HEK293 (cell line): ENCODE measurements at regions not wholly inside any gene's neighbourhood (a gene's known extent, or its start where the extent isn't known, plus 50 kb on each side); places are given as distances from the start of the nearest gene placed in this dataset.

Source experiments
- CTCF ChIA-PET: fragments of 350-600 bp; formaldehyde crosslinking; extraction: SDS; loops from one replicate; lab custom pipeline; 2021; ENCODE audit warnings: antibody characterized with exemption; lab: Yijun Ruan, JAX
- POLR2A ChIA-PET: fragments of 300-600 bp; formaldehyde crosslinking; extraction: SDS; loops from one replicate; lab custom pipeline; 2020; ENCODE audit warnings: antibody characterized with exemption, inconsistent platforms; lab: Yijun Ruan, JAX
- H3K27ac ChIP-seq: fragments of 200-500 bp; sonication (Bioruptor generic); 2 replicates; pipeline ENCODE4 v1.5.1; 2014; ENCODE audit warnings: low read depth, low read length, control low read depth, inconsistent platforms; ENCODE audit errors: extremely low read depth
- H3K36me3 ChIP-seq, 2 experiments: fragments of 200-500 bp in 1 of 2; sonication (Bioruptor generic) in 1 of 2; 1 replicate in 1 of 2; 2 replicates in 1 of 2; pipeline ENCODE4 v1.5.1; 2014 to 2017; ENCODE audit warnings: inconsistent platforms in 2 of 2, low read length in 2 of 2; ENCODE audit not compliant: control insufficient read depth in 2 of 2, insufficient read depth in 1 of 2
- H3K4me1 ChIP-seq: fragments of 200-500 bp; sonication (Bioruptor generic); 2 replicates; pipeline ENCODE4 v1.5.1; 2014; ENCODE audit warnings: mild to moderate bottlenecking, low read length, inconsistent platforms; ENCODE audit not compliant: control insufficient read depth, insufficient read depth
- H3K4me3 ChIP-seq: 2 replicates; pipeline ENCODE4 v1.5.1; 2011; ENCODE audit warnings: low read depth, mild to moderate bottlenecking, control low read depth, low read length, moderate library complexity
- H3K9me3 ChIP-seq: fragments of 200-500 bp; sonication (Bioruptor generic); 2 replicates; pipeline ENCODE4 v1.5.1; 2014; ENCODE audit warnings: low read depth, low read length, inconsistent platforms; ENCODE audit not compliant: control insufficient read depth, insufficient read depth
- KLF10 ChIP-seq: fragments of 450-650 bp; IDR thresholded peaks from 2 replicates; pipeline ENCODE4 v1.5.1; 2018; ENCODE audit warnings: missing biosample characterization, mild to moderate bottlenecking, missing genetic modification characterization
- MEIS1 ChIP-seq: sonication (generic); formaldehyde crosslinking; IDR thresholded peaks from 2 replicates; pipeline ENCODE4 v1.8.1; 2022; ENCODE audit warnings: missing genetic modification reagents, mild to moderate bottlenecking, borderline replicate concordance
- PRDM1 ChIP-seq: fragments of 450-650 bp; formaldehyde crosslinking; IDR thresholded peaks from 2 replicates; pipeline ENCODE4; 2016; ENCODE audit warnings: missing biosample characterization, missing genetic modification characterization
- ZBTB20 ChIP-seq: fragments of 450-650 bp; formaldehyde crosslinking; IDR thresholded peaks from 2 replicates; pipeline ENCODE4 v1.5.1; 2016; ENCODE audit warnings: missing biosample characterization, missing genetic modification characterization
- ZNF10 ChIP-seq: fragments of 450-650 bp; formaldehyde crosslinking; IDR thresholded peaks from 2 replicates; pipeline ENCODE4 v1.5.1; 2017; ENCODE audit warnings: missing biosample characterization, missing genetic modification characterization
- ZNF174 ChIP-seq: fragments of 450-650 bp; formaldehyde crosslinking; IDR thresholded peaks from 2 replicates; pipeline ENCODE4 v1.5.0; 2017; ENCODE audit warnings: missing biosample characterization, mild to moderate bottlenecking, missing genetic modification characterization
- ZNF211 ChIP-seq: fragments of 450-650 bp; formaldehyde crosslinking; IDR thresholded peaks from 2 replicates; pipeline ENCODE4 v1.5.1; 2016; ENCODE audit warnings: low read depth, missing biosample characterization, missing genetic modification characterization
- ZNF214 ChIP-seq: fragments of 450-650 bp; formaldehyde crosslinking; IDR thresholded peaks from 2 replicates; pipeline ENCODE4 v1.5.1; 2017; ENCODE audit warnings: missing biosample characterization, mild to moderate bottlenecking, missing genetic modification characterization, borderline replicate concordance
- ZNF274 ChIP-seq, 2 experiments: fragments of 200-500 bp in 1 of 2; fragments of 450-650 bp in 1 of 2; sonication (Bioruptor generic) in 1 of 2; formaldehyde crosslinking in 1 of 2; IDR thresholded peaks; 2 replicates each; pipeline versions ENCODE4 v1.5.1 to v1.6.1; 2014 to 2016; ENCODE audit warnings: borderline replicate concordance in 1 of 2, inconsistent platforms in 1 of 2, low read length in 1 of 2, missing biosample characterization in 1 of 2, missing genetic modification characterization in 1 of 2
- ZNF311 ChIP-seq: fragments of 450-650 bp; formaldehyde crosslinking; IDR thresholded peaks from 2 replicates; pipeline ENCODE4 v1.5.1; 2017; ENCODE audit warnings: missing biosample characterization, missing genetic modification characterization, borderline replicate concordance
- ZNF335 ChIP-seq: fragments of 450-650 bp; formaldehyde crosslinking; conservative IDR thresholded peaks from 2 replicates; pipeline ENCODE4 v1.5.1; 2016; ENCODE audit warnings: missing biosample characterization, missing genetic modification characterization
- ZNF341 ChIP-seq: fragments of 450-650 bp; formaldehyde crosslinking; IDR thresholded peaks from 2 replicates; pipeline ENCODE4; 2016; ENCODE audit warnings: low read depth, missing biosample characterization, missing genetic modification characterization
- ZNF585B ChIP-seq: fragments of 450-650 bp; formaldehyde crosslinking; IDR thresholded peaks from 2 replicates; pipeline ENCODE4 v1.5.1; 2016; ENCODE audit warnings: missing biosample characterization, missing genetic modification characterization
- ZNF670 ChIP-seq: fragments of 450-650 bp; formaldehyde crosslinking; IDR thresholded peaks from 2 replicates; pipeline ENCODE4 v1.5.1; 2016; ENCODE audit warnings: missing biosample characterization, missing genetic modification characterization, low read depth
- TF ChIP-seq, protein P1 (sequence below): fragments of 450-650 bp; formaldehyde crosslinking; IDR thresholded peaks from 2 replicates; pipeline ENCODE4 v1.5.1; 2016; ENCODE audit warnings: missing biosample characterization, missing genetic modification characterization
- TF ChIP-seq, protein P2 (sequence below): fragments of 450-650 bp; formaldehyde crosslinking; IDR thresholded peaks from 2 replicates; pipeline ENCODE4 v1.5.1; 2016; ENCODE audit warnings: missing biosample characterization, missing genetic modification characterization
- TF ChIP-seq, protein P3 (sequence below): fragments of 450-650 bp; formaldehyde crosslinking; IDR thresholded peaks from 2 replicates; pipeline ENCODE4 v1.5.1; 2016; ENCODE audit warnings: missing biosample characterization, missing genetic modification characterization
- TF ChIP-seq, protein P4 (sequence below): fragments of 450-650 bp; formaldehyde crosslinking; IDR thresholded peaks from 2 replicates; pipeline ENCODE4 v1.5.1; 2016; ENCODE audit warnings: missing biosample characterization, missing genetic modification characterization

DNA sequence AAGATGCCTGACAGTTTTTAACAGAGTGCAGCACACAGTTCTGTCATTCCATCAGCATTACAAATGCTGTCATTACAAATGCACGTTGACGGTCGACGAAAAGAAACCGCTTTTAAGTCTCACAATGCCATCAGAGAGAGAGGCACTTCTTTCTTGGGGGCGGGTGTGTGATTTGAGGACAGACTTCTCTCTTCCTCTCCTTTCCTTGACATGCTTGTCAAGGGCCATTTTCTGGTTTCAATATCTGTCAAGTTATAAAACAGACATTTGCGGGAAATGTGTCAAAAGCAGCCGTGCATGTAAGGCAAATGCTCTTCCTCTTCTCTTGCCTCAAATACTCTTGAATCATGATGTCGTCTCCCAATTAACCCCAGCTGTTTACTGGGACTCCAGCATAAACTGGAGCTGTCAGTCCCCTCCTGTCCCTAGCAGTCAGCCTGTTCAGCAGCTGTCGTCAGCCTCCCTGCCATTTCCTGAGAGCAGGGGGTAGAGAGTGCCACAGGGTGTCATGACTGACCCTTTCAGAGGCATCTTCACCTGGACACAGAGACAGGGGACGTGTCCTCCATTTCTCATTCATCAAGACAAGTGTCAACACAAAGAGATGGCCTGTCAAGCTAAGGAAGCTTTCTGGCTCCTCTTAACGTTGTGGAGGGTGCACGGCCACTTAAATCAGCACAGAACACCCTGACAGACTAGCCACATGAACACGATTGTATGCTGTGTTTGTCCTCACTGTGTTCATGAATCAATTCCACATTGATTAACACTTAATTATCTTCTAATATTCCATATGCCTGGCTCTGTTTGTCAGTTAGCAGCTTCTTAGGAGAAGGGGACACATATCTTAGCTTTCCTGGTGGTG, 305.4 kb upstream of the RAB6C start (continued):
- TF ChIP-seq ZNF341 (no peak), ZNF10 (tag by site-specific recombination) (no peak), ZNF585B (tag by site-specific recombination) (no peak)
- TF ChIP-seq, all 188 proteins: peak for 0

DNA sequence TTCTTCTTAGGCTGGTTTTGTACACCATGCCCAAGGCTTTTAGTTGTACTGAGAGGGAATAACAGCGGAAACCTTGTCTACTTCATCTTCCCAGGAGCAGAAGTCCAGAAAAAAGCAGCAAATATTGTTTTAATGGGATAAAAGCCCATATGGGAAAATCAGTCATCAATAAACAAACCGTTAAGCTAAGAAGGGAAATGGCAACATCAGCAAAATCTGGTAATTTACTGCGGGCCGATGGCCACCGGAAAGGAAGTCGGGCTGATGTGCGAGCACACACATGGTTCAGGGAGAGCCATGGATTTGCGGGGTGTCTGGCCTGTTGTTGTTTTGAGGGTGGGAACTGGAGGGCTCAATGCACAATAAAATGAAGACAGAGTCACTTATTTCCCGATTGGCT, 300.7 kb upstream of the RAB6C start:
- no peak for TF ChIP-seq ZNF214
- Histone ChIP-seq H3K4me3 (no peak overlapping the region), H3K4me1 (no peaks in the 10 kb centered on the region), H3K36me3 (no peaks in the 10 kb centered on the region), H3K9me3 (no peaks in the 10 kb centered on the region), H3K27ac (no peak overlapping the region)
- CTCF ChIA-PET: no interaction called here
- POLR2A ChIA-PET: no interaction called here

DNA sequence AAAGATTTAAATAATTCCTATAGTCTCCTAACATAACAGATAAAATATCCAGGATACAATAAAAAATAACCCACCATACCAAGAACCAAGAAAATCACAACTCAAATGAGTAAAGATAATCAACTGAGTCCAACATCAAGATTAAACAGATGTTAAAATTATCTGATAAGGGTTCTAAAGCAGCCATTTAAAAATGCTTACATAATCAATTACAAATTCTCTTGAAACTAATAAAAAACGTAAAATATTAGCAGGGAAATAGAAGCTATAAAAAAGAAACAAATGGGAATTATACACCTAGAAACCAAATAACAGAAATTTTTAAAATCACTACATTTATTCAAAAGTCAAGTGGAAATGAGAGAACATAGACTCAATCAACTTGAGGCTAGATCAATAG, 297.7 kb upstream of the RAB6C start:
- H3K9me3 ChIP-seq: no peaks in the 10 kb centered on the region
- TF ChIP-seq ZBTB20 (tag by site-specific recombination) (no peak), ZNF311 (tag by site-specific recombination) (no peak), ZNF211 (tag by site-specific recombination) (no peak), ZNF335 (tag by site-specific recombination) (no peak), MEIS1 (CRISPR knock-in tag) (no peak), KLF10 (tag by site-specific recombination) (no peak), ZNF670 (no peak)
- TF ChIP-seq, protein P1, sequence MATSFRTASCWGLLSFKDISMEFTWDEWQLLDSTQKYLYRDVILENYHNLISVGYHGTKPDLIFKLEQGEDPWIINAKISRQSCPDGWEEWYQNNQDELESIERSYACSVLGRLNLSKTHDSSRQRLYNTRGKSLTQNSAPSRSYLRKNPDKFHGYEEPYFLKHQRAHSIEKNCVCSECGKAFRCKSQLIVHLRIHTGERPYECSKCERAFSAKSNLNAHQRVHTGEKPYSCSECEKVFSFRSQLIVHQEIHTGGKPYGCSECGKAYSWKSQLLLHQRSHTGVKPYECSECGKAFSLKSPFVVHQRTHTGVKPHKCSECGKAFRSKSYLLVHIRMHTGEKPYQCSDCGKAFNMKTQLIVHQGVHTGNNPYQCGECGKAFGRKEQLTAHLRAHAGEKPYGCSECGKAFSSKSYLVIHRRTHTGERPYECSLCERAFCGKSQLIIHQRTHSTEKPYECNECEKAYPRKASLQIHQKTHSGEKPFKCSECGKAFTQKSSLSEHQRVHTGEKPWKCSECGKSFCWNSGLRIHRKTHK: no peak
- TF ChIP-seq, protein P2, sequence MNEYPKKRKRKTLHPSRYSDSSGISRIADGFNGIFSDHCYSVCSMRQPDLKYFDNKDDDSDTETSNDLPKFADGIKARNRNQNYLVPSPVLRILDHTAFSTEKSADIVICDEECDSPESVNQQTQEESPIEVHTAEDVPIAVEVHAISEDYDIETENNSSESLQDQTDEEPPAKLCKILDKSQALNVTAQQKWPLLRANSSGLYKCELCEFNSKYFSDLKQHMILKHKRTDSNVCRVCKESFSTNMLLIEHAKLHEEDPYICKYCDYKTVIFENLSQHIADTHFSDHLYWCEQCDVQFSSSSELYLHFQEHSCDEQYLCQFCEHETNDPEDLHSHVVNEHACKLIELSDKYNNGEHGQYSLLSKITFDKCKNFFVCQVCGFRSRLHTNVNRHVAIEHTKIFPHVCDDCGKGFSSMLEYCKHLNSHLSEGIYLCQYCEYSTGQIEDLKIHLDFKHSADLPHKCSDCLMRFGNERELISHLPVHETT (tag by site-specific recombination): no peak
- TF ChIP-seq, all 188 proteins: peak for 0
- ChIA-PET POLR2A (no interaction called here), CTCF (no interaction called here)
- no peak overlapping the region for H3K4me3 ChIP-seq
- no peaks in the 10 kb centered on the region for H3K4me1 ChIP-seq
- no peaks in the 10 kb centered on the region for H3K36me3 ChIP-seq
- H3K27ac ChIP-seq: no peak overlapping the region

DNA sequence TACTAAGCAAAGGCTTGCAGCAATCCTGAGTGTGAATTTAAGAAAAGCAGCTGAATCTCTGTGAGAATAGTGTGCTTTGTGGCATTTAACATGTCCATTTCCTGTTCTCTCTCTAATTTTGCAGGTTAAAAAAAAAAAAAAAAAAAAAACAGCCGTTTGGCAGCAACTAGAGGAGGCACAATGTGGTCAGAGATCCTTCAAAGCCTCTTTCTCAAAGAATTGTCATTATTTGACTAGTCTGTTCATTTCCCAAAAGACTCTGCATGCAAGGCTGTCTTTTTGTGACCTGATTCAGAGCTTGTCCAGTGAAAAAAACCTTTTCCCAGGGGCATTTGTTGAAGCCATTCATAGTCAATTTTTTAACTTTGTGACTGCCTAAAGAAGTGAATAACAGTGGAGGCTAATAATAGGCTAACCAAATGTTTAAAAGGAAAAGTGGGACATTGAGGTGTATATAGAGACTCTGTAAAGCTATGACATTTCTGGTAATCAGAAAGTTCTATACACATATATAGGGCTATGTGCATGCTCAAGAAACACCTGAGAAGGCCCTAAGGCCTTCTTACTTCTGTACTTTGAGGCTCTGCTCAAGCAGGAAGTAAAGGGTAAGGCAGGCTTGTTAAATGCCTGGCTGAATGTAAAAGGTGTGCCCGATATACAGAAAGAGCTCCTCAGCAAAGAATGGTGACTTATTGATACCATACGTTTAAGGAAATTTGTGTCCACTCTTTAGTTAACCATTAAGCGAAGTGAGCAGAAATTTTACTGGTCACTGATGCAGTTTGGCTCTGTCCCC, 289.6 kb upstream of the RAB6C start:
- H3K36me3 ChIP-seq: no peaks in the 10 kb centered on the region
- H3K9me3 ChIP-seq: 0 out of 2 replicates have a peak, but pooled peaks cover 2% of the 10 kb centered on the region
- no peaks in the 10 kb centered on the region for H3K4me1 ChIP-seq
- POLR2A ChIA-PET: interaction anchor here (0.7 kb wide), 1 partner anchor 146 kb away, joined by 6 read pairs; no protein-coding TSS in a partner anchor
- H3K4me3 ChIP-seq: no peak overlapping the region
- CTCF ChIA-PET: no interaction called here
- H3K27ac ChIP-seq: no peak overlapping the region
- TF ChIP-seq ZNF174 (no peak), PRDM1 (tag by site-specific recombination) (no peak), ZNF274 (IDR thresholded peaks at IDR 0.05; ENCODE audit: low read length) (no peak), ZNF274 (tag by site-specific recombination; IDR thresholded peaks at IDR 0.05; ENCODE audit: borderline replicate concordance) (no peak)
- TF ChIP-seq, protein P3, sequence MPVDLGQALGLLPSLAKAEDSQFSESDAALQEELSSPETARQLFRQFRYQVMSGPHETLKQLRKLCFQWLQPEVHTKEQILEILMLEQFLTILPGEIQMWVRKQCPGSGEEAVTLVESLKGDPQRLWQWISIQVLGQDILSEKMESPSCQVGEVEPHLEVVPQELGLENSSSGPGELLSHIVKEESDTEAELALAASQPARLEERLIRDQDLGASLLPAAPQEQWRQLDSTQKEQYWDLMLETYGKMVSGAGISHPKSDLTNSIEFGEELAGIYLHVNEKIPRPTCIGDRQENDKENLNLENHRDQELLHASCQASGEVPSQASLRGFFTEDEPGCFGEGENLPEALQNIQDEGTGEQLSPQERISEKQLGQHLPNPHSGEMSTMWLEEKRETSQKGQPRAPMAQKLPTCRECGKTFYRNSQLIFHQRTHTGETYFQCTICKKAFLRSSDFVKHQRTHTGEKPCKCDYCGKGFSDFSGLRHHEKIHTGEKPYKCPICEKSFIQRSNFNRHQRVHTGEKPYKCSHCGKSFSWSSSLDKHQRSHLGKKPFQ (tag by site-specific recombination): no peak
- TF ChIP-seq, protein P2 (tag by site-specific recombination): no peak
- TF ChIP-seq, protein P4, sequence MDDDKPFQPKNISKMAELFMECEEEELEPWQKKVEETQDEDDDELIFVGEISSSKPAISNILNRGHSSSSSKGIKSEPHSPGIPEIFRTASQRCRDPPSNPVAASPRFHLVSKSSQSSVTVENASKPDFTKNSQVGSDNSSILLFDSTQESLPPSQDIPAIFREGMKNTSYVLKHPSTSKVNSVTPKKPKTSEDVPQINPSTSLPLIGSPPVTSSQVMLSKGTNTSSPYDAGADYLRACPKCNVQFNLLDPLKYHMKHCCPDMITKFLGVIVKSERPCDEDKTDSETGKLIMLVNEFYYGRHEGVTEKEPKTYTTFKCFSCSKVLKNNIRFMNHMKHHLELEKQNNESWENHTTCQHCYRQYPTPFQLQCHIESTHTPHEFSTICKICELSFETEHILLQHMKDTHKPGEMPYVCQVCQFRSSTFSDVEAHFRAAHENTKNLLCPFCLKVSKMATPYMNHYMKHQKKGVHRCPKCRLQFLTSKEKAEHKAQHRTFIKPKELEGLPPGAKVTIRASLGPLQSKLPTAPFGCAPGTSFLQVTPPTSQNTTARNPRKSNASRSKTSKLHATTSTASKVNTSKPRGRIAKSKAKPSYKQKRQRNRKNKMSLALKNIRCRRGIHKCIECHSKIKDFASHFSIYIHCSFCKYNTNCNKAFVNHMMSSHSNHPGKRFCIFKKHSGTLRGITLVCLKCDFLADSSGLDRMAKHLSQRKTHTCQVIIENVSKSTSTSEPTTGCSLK (tag by site-specific recombination): no peak
